Kidney epithelial cell (primary cell): ENCODE measurements at regions not wholly inside any gene's neighbourhood (a gene's known extent, or its start where the extent isn't known, plus 50 kb on each side); places are given as distances from the start of the nearest gene placed in this dataset.

Source experiments
- DNase-seq: peaks from one replicate; pipeline ENCODE4 v3.0.0-alpha.2; 2010; ENCODE audit warnings: low read depth
- H3K27me3 ChIP-seq: 2 replicates; pipeline ENCODE4 v1.6.0; 2011; ENCODE audit warnings: low read length; ENCODE audit not compliant: control insufficient read depth, insufficient read depth
- H3K36me3 ChIP-seq: 2 replicates; pipeline ENCODE4 v1.5.1; 2011; ENCODE audit warnings: low read length; ENCODE audit not compliant: control insufficient read depth, insufficient read depth
- H3K4me3 ChIP-seq: 2 replicates; pipeline ENCODE4 v1.5.1; 2011; ENCODE audit warnings: low read depth, mild to moderate bottlenecking, control low read depth, low read length
- CTCF ChIP-seq: IDR thresholded peaks from 2 replicates; pipeline ENCODE4 v1.5.1; 2011; ENCODE audit warnings: mild to moderate bottlenecking, moderate library complexity, low read length, control low read depth, inconsistent platforms; ENCODE audit not compliant: insufficient read depth, poor library complexity, severe bottlenecking

GRCh38 chr3:182686033-182686886 lies 107.0 kb upstream of the ATP11B start:
- Histone ChIP-seq H3K4me3 (no peak overlapping the region), H3K36me3 (no peaks in the 10 kb centered on the region), H3K27me3 (no peaks in the 10 kb centered on the region)
- no peak for TF ChIP-seq CTCF
- DNase-seq: no peak

- Histone ChIP-seq H3K4me3 (no peak overlapping the region), H3K27me3 (no peaks in the 10 kb centered on the region), H3K36me3 (no peaks in the 10 kb centered on the region)
- no peak for TF ChIP-seq CTCF
- DNase-seq: no peak
Observed at GRCh38 chr3:182690172-182690571, 103.1 kb upstream of the ATP11B start.

GRCh38 chr3:182692021-182692420 lies 101.3 kb upstream of the ATP11B start:
- no peak for TF ChIP-seq CTCF
- Histone ChIP-seq H3K4me3 (no peak overlapping the region), H3K36me3 (no peaks in the 10 kb centered on the region), H3K27me3 (no peaks in the 10 kb centered on the region)
- no peak for DNase-seq

- H3K27me3 ChIP-seq: no peaks in the 10 kb centered on the region
- no peak for DNase-seq
Observed at GRCh38 chr3:182692695-182693094, 100.6 kb upstream of the ATP11B start.

GRCh38 chr3:182693723-182694122 lies 99.6 kb upstream of the ATP11B start:
- no peak for TF ChIP-seq CTCF
- no peaks in the 10 kb centered on the region for H3K27me3 ChIP-seq
- DNase-seq: no peak
- H3K36me3 ChIP-seq: no peaks in the 10 kb centered on the region
- no peak overlapping the region for H3K4me3 ChIP-seq

More at GRCh38 chr3:182692695-182693094, 100.6 kb upstream of the ATP11B start:
- TF ChIP-seq CTCF: no peak
- Histone ChIP-seq H3K4me3 (no peak overlapping the region), H3K36me3 (no peaks in the 10 kb centered on the region)

- no peak for DNase-seq
- H3K27me3 ChIP-seq: no peaks in the 10 kb centered on the region
- no peaks in the 10 kb centered on the region for H3K36me3 ChIP-seq
- H3K4me3 ChIP-seq: no peak overlapping the region
- no peak for TF ChIP-seq CTCF
Observed at GRCh38 chr3:182696916-182697315, 96.4 kb upstream of the ATP11B start.
